HG02571 (cell line): ENCODE measurements at regions not wholly inside any gene's neighbourhood (a gene's known extent, or its start where the extent isn't known, plus 50 kb on each side); places are given as distances from the start of the nearest gene placed in this dataset.
A peak's percentile ranks its signal among the peaks of the same experiment; 100 is the strongest.
"Not testable (repeated sequence)": the region's sequence is repeated elsewhere in the genome, so short reads cannot be mapped to it uniquely, and the experiment has no call there.

Experiments
- ATAC-seq: cut with Tn5 transposase; IDR thresholded peaks from one replicate; pipeline ENCODE4 v1.9.1; 2021; ENCODE audit warnings: mild to moderate bottlenecking, moderate library complexity; ENCODE audit not compliant: unreplicated experiment

DNA sequence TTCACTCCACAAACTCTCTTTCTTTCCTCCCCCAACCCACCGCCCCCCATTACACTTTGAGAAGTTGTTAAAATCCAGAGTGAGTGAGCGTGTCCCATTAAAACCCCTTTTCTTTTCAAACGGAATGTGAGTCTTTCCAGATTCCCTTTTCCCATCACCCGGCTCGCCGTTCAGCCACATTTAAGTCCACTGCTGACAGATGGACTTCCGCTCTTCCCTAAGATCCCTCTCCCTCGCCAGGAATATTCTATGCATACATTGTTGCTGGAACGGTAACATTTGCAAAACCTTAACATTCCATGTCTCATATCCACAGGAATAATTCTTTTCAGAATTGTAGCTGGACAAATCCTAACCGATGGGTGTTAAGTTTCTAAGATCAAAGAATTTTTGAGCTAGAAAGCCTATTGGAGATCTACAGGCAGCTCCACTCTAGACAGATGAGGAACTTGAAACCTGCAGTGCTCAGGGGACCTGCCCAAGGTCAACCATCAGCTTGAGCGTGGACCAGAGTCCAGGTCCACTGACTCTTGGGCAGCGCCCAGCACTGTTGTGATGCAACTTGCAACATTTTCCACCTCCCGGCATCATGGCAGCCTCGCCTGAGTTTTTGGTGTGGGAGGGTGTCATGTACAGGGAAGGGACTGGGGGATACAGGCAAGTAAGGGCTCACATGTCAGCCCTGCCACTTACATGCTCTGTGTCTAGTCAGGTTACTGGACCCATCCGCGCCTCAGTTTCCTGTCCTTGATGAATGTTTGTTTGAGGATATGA lies 500.1 kb downstream of the CCDC171 start:
- ATAC-seq: no peak

DNA sequence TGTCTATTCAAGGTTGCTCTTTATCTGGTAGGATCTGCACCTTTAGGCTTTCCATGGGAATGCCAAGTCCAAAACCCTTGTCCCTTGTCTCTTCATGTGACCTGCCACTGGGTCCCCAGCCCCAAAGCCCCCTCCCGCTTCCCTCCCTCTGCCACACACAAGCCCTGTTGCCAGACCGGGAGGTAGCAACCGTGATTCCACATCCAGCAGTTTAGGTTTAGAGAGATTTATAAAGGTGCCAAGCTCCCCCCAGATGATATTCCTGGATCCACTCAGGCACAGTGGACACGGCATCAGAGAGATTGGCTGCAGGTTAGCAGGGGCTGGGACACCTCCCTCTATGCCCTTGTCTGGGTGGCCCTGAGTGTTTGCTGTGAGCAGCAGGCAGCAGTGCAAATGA lies 504.7 kb downstream of the CCDC171 start:
- ATAC-seq: no peak

DNA sequence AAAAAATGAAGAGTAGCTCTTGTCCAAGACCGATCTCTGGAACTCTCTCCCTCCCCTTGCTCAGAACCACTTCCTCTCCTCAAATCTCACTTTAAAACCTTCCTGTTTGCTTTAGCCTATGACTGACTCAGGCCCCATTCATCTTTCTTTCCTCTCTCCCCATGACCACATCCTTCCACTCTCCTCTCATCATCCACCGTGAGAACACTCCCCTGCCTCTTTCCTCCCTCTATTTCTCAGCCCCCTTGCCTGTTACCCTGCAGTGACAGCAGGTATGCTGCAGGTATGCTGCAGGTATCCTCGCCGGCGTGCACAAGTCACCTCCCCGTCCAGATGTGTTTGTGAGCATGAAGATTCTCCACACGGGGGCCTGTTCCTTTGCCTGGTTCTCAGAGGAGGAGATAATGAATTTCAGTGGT lies 505.3 kb downstream of the CCDC171 start:
- no peak for ATAC-seq

DNA sequence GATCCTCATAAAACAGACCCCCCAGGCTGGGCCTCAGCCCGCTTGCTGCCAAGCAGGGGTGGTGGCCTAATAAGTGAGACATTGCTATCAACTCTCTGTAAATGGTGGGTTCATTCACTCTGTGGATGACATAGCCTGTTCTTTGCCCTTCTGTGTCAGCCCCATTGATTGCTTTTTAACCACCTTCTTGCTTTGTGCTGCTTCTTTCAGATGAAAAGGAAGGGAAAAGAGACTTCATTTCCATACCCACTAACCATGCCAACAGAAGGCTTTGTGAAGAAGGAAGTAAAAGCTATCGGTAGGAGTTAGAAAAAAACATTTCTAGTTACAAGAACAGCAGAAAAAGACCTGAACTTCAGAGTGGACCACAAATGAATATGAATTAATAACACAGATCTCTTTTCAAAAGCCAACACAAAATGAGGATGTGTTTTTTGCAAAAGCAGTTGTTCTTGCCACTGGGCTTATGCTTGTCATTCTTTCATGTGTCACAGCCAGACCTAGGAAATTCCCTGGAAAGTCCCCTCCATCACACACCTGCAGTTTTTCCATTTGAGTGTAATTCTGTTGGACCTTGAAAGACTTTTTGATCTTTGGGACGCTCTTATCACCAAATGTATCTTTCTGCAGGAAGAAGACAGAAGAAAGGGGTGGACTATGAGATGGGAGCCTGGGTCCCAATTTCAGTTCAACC lies 507.7 kb downstream of the CCDC171 start:
- peak; percentile 64 for ATAC-seq

DNA sequence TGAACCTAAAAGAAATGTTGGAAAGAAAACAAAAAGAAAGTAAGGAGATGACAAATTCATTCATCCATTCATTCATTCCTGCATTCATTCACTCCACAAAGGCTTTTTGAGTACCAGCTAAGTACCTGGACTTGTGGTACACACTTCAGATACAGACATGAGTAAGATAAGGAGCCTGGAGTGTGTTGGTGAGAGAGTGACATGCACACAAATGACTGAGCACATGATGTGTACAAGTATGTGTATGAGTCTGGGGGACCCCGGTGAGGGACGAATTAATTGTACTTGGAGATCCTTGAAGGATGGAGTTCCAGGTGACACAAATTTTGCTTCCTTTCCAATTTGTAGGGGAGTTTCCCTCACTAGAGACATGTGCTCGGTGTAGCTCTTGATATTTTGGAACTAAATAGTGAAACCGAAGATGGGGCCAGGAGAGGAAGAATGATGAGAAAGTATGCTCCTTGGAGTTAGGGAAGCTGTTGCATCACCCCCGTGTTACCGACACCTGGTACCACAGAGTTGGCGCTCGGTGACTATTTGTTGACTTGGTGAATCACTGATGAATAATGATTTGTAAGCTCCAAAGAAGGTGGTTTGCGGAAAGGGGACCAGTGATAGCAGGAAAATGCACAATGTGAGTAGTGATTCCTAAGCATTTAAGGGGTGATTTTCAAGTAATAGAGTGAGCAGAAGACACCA lies 509.8 kb downstream of the CCDC171 start:
- ATAC-seq: no peak

DNA sequence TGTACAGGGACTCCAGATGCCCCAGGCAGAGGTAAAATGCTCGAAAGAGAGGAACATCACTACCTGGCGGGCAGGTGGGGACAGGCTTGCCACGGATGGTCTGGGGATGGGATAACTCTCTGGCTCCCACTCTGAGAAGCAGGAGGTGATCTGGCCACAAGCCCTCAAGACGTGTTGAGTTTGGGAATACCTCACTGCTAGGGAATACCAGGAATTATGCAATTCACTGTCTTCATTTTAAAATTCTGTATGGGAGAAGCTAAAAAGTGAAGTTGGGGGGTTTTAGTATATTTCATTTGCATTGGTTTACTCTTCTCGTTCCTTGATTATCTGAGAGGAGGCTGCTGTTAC lies 510.4 kb downstream of the CCDC171 start:
- no peak for ATAC-seq

DNA sequence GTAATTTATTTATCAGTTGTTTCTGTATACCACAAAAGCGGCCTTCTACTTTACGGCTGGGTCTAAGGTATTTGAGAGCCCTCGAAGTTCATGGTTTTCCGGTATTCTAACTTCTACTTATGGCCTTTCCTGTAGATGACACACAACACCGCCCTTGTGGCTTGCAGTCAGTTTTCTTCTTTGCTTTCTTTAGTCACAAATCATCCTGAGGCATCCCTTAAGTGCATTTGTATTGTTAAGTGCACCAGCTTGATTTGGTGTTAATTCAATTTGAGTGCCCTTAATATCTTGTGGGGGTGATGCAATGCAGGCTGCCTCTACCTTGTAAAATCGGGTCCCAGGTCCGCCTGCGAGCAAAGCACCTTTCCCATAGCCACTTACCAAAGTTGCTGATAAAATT lies 511.9 kb downstream of the CCDC171 start:
- no peak for ATAC-seq

DNA sequence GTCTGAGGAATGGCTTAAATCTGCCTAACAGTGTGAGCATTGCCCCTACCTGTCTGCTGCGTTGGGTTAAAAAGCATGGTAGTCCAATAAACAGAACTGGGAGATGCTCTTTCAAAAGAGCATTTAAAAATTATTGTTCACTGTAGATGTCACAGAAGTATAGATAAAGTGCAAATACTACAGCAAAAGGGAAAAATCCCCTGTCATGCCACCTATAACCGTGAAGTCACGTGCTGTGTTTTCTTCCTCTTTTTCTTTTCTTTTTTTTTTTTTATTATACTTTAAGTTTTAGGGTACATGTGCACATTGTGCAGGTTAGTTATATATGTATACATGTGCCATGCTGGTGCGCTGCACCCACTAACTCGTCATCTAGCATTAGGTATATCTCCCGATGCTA lies 513.4 kb downstream of the CCDC171 start:
- ATAC-seq: not testable (repeated sequence)

DNA sequence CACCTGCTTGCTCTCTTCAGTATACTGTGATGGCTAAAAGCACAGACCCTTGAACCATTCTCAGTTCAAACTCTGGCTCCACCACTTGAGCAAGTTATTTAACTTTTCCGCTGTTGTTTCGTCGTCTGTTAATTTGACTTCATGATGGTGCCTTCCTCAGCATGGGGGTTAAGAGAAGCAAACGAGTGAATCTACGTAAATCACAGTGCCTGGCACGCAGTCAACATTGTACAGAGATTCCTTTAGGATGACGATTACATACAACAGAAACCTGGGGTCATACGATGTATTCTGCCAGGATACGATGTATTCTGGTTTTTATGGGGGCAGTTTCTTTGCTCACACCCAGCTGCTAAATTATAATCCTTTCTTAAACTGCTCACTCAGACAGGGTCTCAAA lies 515.6 kb downstream of the CCDC171 start:
- no peak for ATAC-seq

DNA sequence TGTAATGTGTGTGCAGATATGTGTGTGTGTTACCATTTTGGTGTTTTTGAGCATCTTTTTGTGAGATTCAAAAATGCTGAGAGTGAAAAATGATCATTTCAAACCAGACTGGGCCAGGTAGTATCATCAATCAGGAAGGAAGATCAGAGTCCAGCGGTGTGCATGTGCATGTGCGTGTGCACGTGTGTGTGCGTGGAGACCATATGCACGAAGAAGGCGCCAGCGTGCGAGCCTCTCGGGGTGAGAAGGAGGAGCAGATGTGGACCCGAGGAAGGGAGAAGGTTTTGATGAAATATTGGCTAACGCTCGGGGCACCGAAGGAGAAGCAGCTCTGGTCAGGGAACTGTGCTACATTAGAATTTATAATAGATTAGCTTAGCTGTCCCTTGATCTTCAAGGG lies 516.4 kb downstream of the CCDC171 start:
- no peak for ATAC-seq

DNA sequence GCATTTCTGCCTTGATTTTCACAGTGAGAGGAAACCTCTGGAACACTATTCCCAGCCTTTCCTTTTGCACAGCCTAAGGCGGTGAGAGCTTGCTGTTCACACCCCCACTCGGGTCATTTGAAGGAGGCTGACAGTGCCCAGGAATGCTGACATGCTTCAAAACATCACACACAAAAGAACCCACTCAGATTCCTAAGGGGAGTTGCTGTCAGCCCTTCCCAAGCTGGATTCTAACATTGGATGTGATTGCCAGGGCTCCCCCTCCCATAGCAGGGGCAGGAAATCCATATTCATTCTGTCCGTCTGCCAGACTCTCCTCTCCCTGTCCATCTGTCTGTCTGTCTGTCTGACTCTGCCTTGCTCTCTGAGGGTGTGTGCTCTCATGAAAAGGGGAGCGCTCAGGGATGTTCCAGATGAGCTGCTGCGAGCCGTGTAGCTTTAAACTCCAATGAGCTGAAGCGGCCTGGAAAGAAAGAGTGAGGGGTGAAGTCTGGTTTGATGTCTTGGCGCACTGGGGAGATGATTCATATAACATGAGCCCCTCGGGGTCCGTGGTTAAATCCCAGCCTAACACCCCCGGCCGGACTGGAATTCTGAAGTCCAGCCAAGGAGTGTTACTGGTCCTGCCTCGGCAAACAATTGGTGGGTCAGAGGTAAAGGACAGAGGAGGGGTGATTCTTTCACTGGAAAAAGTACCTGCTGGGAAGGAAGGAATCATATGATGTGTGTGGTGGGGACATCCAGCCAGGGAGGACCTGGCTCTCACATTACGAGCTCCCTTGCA lies 517.0 kb downstream of the CCDC171 start:
- ATAC-seq: no peak

DNA sequence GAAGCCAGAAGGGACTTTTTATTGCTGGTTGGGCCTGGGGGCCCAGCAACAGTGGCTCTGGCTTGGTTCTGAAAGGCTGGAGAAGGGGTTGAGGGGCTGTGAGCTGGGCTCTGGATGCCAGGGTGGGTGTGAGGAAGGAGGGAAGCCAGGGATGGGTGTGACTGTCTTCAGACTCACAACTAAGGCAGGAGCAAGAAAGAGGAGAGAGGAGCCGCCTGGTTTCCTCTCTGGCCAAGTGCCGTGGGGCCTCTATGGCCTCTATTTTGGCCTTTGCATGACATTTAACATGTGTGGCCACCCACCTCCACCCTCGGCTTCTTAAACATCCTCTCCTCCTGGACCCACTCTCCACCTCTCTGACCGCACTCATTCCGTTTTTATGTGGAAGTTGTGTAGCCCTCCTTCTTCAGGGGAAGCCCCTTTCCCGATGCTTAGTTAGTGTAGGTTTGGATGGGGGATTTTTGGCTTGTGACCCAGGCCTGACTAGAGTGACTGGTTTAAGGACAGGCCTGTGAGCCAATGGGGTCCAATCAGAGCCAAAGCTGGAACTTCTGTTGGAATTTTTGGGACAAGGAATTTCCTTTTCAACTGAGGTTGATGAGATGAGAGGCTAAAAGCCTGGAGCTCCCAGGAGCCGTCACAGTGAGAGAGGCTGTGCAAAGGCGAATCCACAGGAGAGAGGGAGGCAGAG lies 517.8 kb downstream of the CCDC171 start:
- no peak for ATAC-seq

DNA sequence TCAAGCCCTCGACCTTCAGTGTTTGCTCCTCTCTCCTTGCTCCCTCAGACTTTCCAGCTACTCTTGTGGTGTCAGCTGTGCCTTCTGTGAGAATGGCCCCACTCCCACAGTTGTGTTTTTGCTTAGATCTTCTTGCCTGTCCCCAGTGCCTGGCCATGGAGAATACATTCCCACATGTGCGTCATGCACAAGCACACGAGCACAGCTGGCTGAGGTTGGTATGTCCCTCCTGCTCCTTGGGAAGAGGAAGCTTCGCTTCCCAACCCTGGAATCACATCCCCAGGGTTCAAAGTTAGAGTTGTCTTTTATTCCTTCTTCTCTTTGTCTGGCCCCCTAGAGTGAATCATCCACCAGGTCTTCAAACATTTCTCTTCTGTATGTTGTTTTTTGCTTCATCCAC lies 518.6 kb downstream of the CCDC171 start:
- ATAC-seq: no peak

DNA sequence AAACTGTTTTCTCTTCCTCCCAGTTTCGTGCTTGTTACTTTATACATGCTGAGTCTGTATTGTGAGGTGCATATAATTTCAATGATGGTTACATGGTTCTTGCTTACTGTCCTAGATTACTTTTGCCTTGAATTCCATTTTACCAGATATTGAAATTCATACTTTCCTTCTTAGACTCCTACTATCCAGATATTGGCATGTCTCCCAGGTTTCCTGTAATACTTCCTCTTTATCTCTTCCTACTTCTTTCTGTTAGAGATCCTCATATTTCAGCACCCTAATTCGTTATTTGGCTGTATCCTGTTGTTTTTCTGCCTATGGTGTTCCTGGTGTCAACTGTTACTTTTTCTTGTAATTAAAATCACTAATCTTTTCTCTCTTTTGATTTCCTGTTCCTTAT lies 522.1 kb downstream of the CCDC171 start:
- ATAC-seq: no peak

DNA sequence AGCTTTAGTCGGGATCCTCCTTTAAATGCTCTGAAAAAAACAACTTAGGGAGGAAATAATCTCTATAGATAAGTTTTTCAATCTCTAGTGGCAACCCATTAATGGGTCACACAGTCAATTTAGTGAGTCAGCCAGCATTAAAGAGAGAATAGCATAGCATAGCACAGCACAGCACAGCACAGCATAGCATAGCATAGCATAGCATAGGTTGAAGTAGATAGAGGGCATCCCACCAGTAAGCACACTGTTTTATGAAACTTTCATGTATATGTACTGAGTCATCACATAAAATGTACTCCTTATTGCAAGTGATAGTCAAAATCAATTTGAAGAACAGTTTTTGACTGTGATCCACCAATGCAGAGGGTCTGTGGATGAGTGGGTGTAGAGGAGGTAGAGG lies 522.9 kb downstream of the CCDC171 start:
- ATAC-seq: no peak

DNA sequence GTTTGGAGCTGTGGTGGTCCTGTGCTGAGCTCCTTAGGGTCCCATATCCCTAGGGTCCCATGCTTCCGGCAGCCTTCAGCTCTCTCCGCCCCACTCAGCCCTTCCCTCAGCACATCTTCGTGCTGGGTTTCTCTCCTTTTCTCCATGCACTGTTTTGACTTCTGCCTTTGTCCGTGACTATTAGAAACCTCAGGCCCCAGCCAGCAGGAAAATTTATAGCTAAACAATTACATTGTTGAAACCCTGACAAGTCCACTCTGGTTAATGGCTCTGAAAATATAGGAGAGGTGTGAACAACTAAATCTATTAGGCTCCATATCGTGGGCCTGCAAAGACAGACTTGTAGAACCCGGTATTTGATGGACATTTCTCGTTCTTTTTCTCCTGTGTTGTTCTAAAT lies 523.7 kb downstream of the CCDC171 start:
- no peak for ATAC-seq

DNA sequence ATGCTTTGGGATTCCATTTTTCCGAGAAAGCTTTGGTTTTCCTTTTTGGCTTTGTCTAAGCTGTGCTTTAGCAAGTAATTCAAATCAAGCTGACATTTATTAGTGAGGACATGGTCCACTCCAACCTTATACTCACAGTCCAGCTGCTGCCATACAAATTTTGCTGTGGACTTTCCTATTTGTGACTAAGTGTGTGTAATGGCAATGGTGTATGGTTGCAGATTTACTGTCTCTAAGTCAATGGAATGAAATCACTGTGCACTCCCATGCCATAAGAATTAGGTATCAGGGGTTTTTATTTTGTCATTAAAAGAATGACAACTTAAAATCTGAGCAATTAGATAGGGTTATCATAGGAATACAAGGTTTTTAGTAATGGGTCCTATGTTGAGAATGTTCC lies 530.0 kb downstream of the CCDC171 start:
- ATAC-seq: no peak

DNA sequence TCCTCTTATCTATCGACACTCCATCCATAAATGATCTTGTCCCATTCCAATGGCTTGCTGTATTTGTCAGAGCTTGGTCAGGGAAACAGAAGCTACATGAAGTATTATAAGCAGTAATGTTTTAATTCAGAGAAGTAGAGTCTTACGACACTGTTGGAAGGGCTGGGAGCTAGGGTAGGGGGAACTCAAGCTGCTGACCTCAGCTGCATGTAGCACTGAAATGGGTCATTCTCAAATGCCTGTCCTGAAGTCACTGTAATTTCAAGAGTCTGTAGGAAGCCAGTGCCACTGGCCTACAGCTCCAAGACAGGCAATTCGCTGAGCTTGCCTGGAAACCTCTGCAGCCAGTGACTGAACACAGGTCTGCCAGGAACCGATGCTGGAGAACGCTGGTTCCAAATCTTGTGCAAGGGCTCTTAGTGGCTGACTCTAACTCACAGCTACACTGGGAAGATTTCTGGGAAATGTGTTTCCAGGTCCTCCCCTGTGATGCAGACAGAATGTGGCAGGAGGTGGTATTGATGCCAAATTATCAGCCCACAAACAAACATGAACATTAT lies 532.4 kb downstream of the CCDC171 start:
- ATAC-seq: no peak

DNA sequence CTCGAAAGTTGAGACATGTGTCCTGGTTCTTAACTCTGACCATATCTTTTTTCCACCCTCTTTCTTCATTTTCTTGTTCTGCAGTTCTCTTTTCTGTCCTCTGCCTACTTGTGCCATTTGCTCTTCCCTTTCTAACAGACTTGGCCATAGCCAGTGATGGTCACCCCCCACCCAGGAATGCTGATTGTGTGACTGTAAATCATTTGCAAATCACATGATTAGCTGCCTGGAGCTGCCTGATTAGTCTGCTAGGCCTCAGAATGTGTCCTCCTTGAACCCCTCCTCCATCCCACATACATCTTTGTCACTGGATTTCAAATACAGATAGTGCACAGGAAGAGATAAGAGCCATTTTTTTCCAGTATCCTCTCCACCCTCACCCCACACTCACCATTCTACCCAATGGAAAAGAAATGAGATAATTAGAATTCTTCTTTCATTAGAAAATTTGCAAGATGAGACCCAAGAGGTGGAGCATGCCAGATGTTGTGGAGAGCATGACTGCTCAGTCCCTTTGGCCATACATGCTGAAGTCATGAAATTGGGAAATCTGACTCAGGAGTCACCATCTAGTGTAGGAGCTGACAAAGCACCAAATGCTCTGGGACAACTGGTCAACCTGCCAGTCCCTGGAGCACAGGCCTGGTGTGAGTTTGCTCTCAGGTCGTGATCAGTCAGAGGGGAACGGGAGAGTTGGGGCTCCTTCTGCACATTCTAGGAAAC lies 538.2 kb downstream of the CCDC171 start:
- no peak for ATAC-seq
